Activated CD4-positive, alpha-beta T cell treated with anti-CD3 and anti-CD28 coated beads, Interleukin-2, amount 50 U/mL, for 24 hours (primary cell): ENCODE measurements at regions not wholly inside any gene's neighbourhood (a gene's known extent, or its start where the extent isn't known, plus 50 kb on each side); places are given as distances from the start of the nearest gene placed in this dataset.
"Not testable (repeated sequence)": the region's sequence is repeated elsewhere in the genome, so short reads cannot be mapped to it uniquely, and the experiment has no call there.

ENCODE experiments used
- DNase-seq, 2 donors: peaks; one replicate each; pipeline ENCODE4 v3.0.0-alpha.2; 2020; ENCODE audit warnings: low read depth in 1 of 2, low spot score in 1 of 2

GRCh38 chr12:9450127-9450567 lies 157.6 kb downstream of the KLRB1 start:
- DNase-seq: not testable (repeated sequence)

- not testable (repeated sequence) for DNase-seq
Measured at GRCh38 chr12:9449657-9450126, 158.0 kb downstream of the KLRB1 start.

DNA sequence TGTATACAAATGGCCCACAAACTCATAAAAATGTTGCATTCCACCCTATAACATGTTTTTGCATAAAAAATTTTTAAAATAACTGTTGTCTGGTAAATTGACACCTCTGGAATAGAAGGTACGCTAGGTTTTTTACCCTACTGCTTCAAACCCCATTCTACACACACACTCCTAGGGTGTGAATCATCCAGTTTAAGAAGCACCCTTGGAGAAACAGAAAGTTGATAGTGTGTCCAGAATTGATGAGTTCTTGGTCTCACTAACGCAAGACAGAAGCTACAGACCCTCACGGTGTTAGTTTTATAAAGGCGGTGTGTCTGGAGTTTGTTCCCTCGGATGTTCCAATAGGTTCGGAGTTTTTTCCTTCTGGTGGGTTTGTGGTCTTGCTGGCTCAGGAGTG lies 158.5 kb downstream of the KLRB1 start:
- DNase-seq: no peak

DNA sequence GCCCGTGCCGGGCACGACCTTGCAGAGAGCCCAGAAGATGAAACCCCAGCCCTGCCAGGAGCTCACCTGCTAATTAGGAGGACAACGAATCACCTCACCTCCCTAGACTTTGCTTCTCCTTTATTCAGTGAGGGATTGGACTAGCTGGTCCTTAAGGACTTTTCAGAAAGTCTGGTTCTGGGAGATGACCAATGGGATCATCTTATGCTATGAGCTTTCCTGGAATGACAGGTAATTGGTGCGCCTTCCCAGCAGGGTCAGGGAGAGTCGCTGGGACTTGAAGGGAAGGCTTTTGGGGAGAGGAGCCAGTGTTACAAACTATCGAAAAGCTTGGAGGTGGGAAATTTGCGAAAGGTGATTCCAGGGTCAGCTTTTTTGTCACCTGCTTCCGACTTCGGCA lies 159.1 kb downstream of the KLRB1 start:
- not testable (repeated sequence) for DNase-seq

DNA sequence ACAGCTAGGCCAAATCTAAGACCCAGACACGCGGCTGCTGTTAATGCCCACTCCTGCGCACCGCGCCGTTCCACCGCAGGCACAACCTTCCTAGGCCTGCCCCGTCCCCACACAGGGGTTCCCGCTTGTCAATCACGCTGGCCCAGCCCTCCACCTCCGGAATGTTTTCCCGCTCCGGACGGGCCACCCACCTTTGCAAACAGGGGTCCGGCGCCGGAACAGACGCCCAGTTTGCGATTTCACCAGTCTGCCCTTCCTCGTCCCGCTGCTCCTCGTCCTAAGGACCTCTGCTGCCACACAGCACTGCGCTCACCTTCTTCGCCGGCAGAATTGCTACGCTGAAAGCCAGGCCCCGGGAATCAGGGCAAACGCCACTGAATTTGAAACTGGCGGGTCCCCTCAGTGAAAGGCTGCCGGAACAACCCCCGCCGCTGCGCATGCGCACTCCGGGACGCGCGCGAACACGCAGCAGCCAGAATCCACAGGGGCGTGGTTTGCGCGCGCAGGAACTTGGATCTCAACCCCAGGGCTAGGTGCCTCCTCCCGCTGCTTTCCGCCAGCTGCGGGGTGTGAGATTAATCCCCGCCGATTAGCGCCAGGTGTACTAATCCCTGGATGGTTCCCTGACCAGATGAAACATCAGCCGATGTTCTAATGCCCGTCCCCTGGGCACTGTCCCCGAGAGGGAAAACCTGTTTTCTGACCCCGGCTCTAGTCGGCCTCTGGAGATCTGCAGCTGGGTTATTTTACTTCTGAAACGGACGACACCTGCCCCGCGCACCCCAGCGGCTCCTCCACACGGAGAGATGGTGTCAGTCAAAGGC lies 159.7 kb downstream of the KLRB1 start:
- DNase-seq: peak; percentile 76 to 89

DNA sequence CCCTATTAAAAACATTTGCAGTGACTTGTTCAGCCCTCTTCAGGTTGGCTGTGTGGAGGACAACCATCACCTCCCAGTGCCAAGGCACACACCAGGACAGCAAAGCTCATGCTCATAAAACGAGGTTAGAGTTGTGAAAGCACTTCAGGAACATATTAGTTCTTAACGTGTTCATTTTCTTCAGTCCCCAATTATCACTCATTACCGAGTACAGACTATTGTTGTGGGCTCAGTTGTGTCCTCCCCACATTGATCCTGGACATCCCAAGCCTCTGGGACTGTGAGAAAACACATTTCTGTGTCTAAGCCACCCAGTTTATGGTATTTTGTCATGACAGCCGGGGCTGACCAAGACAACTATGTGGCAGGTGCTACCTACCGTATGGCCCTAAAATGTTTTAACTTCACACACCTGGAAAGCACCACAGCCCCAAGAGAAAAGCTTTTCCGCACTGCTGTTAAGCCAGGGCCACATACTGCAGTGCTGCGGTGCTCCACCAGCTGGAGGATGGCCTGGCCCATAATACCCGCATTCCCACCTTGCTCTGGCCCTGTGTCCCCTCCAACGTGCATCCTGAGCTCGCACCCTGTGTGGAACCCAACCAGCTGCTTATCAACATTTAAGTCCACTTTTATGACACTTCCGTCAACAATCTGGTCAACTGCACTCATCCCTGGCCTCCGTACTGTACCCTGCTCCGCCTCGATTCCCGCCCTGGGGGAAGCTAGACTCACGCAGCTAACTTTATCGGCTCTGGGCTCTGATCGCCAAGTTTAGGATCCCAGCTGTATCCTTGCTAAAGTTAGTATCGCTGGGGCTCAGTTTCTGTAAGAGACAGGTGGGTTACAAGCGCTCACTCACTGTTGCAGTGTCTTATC lies 160.6 kb downstream of the KLRB1 start:
- not testable (repeated sequence) for DNase-seq

DNA sequence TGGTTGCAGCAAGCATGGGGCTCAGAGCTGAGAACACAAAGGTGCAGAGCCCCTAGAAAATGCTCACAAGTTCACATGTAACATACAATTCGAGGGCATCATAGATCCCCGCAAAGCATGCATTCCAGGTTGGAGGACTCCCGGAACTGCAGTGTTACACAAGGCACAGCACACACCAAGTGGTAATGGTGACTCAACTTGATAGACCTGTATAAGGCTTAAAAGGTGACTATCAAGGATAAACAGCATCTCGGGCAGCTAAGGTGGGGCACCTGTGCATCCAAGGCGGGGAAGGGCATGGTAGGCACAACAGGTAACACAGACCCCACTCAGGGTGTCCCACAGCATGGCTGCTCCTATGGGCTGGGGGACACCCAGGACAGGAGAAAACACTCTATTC lies 167.3 kb downstream of the KLRB1 start:
- not testable (repeated sequence) for DNase-seq

DNA sequence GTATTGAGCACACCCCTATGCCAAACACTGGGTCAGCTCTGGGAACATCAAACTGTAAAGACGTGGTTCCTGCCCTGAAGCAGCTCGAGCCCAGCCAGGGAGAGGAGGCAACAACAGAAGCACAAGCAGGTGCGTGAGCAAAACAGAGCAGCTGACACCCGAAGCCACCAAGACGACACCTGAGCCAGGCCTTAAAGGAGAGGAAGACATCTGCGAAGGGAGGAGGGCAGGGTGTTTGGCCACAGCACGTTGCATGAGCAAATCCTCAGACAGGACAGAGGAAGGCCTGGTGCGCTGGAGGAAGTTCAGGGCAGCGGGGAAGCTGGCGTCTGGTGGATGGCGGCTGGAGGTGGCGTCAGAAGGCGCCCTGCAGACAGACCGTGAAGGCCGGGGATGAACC lies 172.0 kb downstream of the KLRB1 start:
- not testable (repeated sequence) for DNase-seq

DNA sequence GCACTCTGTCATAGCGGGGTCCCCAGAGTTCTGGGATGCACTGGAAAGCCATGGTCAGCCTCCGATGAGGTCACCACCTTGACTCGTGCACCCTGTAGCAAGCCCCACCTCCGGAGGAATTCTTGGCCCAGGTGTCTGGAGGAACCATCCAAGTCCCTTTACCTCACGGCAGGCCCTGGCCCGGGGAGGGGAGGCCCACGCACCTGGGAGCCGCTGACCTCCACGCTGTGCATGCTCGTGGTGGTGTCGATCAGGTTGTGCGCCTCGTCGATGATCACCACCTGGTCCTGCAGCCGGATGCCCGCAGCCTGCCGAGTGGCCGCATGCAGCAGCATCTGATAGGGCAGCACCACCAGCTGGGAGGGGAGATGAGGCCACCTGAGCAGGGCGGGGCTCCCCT lies 177.3 kb downstream of the KLRB1 start:
- not testable (repeated sequence) for DNase-seq

DNA sequence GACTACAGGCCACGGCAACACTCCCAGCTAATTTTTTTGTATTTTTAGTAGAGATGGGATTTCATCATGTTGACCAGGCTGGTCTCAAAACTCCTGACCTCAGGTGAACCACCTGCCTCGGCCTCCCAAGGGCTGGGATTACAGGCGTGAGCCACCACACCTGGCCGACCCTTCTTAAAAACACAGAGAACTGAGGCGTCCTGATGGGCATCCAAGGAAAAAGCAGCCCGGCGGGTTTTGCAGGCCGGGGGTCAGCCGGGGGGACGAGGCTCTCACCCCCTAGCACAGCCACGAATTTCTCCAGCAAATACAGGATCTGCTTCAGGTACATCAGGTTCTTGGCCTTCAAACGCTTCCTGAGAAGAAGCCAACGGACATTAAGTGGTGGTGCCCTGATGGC lies 178.9 kb downstream of the KLRB1 start:
- DNase-seq: not testable (repeated sequence)

DNA sequence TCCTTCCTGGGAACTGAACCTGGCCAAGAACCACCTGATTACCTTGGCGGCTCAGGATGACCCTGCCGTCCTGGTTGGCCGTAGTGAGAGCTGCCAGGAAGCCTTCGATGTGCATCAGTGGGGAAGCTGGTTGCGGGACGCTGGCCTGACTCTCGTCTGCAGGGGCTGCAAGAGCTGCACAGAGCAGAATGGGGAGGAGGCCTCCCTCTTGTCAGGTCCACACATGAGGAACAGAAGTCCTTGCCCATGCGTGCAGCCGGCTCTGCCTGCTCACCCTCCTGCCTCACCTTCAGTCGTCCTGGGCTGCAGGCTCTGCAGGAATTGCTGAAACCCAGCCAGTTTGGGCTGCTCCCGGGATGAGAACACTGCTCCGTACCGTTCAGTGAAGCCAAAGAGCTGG lies 182.3 kb downstream of the KLRB1 start:
- not testable (repeated sequence) for DNase-seq

DNA sequence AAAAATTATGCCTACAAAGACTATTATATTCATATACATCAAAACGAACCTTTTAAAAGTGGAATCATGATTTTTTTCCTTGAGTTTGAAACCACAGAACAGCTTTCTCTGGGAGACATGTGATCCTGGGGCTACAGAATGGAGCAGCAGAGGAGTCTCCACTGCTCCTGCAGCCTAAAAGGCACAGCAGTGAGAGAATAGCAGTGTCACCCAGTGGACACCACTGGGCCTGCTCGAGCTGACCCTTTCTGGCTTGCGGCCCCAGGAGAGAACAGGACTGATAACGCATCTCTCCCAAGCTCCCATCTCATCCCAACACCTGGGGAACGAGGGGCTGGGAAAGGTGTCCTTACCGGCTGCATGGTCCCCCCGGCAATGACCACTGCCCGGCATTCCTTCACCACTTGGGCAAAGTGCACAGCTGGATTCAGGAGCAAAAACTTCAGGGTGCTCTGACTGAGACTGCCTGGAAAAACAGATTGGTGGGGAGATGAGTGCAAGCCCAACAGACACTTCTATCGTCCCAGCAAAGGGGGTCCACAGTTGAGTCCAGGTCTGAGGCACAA lies 183.5 kb downstream of the KLRB1 start:
- DNase-seq: not testable (repeated sequence)

- not testable (repeated sequence) for DNase-seq
Measured at GRCh38 chr12:9422689-9423088, 185.0 kb downstream of the KLRB1 start.

DNA sequence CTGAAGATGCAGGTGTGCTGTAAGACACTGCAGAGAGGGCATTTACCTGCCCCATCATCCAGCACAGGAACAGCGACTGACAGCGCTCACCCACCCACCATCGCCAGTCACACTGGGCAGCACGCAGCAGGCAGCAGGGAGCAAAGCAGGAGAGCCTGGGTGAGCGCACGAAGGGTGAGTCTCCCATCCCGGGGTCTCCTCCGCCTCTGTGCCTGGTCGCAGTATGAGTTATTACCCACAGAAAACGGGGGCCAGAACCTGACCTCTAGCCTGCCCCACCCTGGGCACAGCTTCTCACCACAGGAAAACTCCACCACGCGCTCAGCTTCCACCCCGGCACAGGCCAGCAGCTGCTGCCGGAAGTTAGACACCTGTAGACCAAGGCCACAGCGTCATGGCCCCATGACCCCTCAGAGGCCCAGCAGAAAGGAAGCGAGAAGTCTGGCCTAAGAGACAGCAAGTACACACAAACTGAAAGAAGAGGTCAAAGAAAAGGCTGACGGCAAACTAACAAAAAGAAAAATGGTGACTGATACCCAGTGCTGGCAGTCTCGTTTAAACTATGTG lies 186.1 kb downstream of the KLRB1 start:
- not testable (repeated sequence) for DNase-seq

GRCh38 chr12:9420817-9421519 lies 186.7 kb downstream of the KLRB1 start:
- DNase-seq: not testable (repeated sequence)

DNA sequence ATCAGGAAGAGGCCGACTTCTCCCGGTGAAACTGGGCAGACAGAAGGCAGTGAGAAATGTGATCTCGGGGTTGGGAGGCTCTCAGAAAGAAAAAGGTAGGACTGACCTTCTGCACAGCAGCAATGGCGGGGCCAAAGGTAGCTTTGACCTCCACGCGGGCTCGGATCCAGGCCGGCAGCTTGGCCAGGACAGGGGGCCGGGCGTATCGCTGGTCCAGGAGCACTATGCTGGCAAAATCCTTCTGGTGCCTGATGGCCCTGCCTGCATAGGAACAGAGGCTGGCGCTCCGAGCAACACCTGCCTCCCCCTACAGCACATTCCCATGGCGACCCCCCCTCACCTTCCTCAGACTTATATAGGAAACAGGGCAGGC lies 189.1 kb downstream of the KLRB1 start:
- not testable (repeated sequence) for DNase-seq

- DNase-seq: not testable (repeated sequence)
Measured at GRCh38 chr12:9417947-9418668, 189.6 kb downstream of the KLRB1 start.

GRCh38 chr12:9417341-9417740 lies 190.4 kb downstream of the KLRB1 start:
- not testable (repeated sequence) for DNase-seq

DNA sequence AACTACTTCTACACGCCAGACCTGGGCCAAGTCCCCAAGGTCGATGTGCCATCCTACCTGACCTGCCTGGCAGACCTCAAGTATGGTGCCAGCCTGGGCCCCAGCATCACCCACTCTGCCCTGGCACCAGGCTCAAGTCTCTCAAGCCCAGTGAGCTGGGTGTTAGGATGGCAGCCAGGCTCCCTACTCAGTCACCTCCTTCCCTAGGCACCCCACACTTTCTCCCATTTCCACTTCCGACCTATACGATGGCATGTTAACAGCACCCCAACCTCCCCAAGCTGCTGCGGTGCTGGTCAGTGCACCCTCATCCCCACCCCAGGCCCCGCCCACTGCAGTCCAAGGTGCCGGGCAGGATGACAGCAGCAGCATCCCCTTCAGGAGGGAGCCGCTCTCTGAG lies 191.4 kb downstream of the KLRB1 start:
- DNase-seq: not testable (repeated sequence)

GRCh38 chr12:9415898-9416297 lies 191.8 kb downstream of the KLRB1 start:
- not testable (repeated sequence) for DNase-seq
